Activated CD4-positive, alpha-beta T cell treated with anti-CD3 and anti-CD28 coated beads, Interleukin-2, Interleukin-6, amounts not matched to agents 100 ng/mL and 50 ng/mL, durations not matched to agents 16 hours and 8 hours (primary cell): ENCODE measurements at regions not wholly inside any gene's neighbourhood (a gene's known extent, or its start where the extent isn't known, plus 50 kb on each side); places are given as distances from the start of the nearest gene placed in this dataset.

Source experiments
- DNase-seq: peaks from one replicate; pipeline ENCODE4 v3.0.0-alpha.2; 2020

GRCh38 chr18:37985126-37985525, 419.5 kb upstream of the CELF4 start:
- DNase-seq, result no peak

- DNase-seq, result no peak
These were observed 415.0 kb upstream of the CELF4 start for GRCh38 chr18:37980556-37980955.

GRCh38 chr18:37975446-37975845, 409.8 kb upstream of the CELF4 start:
- no peak for DNase-seq

GRCh38 chr18:37967261-37967660, 401.7 kb upstream of the CELF4 start:
- DNase-seq, result no peak

- DNase-seq, result no peak
These were observed 400.0 kb upstream of the CELF4 start for GRCh38 chr18:37965572-37965970.

- DNase-seq, result no peak
These were observed 399.4 kb upstream of the CELF4 start for GRCh38 chr18:37964885-37965571.

DNA sequence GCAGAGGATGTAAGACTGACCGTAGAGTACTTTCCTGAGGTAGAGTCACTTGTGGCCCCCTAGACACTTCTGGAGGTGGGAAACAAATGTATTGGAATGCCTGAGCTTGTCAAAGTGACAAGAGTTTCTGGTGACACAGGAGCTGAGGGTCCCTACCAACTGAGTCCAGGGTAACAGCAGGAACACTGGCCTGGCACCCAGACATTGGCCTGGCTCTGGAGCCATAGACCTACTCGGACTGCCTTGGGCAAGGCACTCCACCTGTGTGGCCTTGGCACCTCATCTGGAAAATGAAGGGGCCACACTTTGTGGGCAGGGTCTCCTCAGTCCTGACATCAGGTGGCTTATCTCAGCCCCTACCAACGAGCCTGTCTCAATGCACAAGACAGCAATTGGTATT, 398.2 kb upstream of the CELF4 start:
- DNase-seq, result no peak

DNA sequence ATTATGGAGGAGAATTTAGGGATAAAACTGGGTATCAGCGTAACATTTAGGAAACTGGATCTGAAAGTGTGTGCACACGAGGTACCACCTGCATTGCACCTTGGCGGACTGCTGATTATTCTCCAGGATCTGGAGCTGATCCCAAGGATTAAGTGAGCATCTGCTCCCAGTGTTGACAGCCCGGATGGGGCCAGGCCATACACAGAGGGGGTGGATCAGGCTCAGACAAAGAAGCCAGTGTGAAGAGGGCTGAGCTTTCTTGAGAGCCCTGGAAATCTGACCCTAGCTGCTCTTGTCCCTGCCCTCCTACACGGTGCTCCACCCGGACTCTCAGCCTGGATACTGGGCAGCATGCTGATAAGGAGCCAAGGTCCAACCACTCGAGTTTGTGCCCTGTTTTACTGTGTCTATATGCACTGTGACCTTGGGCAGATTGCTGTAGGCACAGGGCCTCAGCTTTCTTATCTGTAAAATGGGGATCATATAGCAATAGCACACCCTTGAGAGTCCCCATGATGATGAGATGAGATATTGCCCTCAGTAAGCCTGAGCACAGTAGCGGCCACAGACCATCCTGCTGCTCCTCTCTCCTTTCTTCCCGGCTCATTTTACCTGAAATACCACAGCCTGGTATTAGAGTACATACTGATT, 396.8 kb upstream of the CELF4 start:
- DNase-seq, result no peak

- no peak for DNase-seq
These were observed 392.9 kb upstream of the CELF4 start for GRCh38 chr18:37958499-37958898.

DNA sequence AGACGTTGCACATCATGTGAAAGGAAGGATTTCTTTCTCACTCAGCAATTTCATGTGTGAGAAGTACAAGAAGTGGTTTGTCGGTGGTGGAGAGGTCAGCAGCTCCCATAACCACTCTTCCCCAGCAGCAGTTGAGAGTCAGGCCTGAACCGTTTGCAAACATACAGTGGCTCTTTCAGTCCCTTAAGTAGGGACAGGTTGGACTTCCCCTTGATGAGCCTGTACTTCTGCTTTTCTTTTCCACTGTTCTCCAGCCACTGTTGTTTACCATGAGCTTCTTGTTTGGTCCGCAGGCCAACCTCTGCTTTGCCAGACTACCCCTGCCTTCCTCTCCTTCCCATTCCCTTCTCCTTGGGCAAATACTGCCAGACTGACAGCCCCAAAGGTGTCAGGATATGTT, 391.3 kb upstream of the CELF4 start:
- no peak for DNase-seq

DNA sequence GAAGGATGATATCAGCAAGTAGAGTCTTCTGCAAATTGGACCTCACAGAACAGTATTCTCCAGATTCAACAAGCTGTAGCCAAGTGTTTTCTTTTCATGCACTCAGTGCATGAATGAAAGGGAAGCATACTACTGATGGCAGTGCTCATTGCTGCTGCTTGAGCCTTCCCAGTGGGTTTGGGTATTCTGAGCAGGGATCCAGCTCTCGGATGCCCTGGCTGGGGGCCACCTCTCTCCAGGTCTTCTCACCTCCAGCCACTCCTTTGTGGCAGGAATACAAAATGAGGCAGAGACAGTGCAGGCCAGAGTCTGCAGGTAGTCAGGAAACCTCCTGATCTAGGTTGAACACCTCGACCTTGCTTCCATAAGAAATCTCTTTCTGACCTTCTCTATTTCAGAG, 390.4 kb upstream of the CELF4 start:
- no peak for DNase-seq

DNA sequence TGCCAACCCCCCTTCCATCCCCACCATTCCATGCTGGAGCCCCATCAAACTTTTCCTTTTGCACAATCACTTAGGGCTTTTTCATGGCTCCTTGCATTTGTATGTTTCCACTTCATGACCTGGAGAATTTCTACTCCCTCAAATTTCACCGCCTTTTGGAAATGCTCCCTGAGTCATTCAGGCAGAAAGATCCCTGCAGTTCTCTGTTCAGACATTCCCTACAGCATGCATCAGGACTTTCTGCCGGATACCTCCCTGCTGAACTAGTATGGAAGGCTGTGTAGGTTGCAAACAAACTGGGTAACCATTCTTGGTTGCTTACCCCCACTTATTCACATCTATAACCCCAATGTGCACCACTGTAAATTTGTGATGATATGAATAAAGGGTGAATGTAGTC, 389.6 kb upstream of the CELF4 start:
- no peak for DNase-seq

DNA sequence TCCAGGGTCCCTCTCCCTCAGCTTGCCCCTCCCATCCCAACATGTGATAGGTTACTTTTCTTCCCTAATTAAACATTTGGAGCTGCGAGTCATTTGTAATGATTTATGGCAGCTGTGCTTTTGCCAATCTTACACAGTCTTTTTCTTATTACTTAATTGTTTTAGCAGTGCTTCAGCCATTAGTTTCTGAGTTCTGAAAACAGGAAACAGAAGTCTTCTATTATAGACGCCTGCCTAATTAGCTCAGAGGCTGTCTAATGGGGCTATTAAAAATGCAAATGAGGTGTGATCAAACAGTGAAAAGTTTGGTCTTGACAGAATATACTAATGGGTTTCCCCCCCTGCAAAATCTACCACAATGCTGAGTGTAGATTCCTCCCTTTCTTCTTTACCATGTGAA, 388.3 kb upstream of the CELF4 start:
- DNase-seq, result no peak

GRCh38 chr18:37948471-37948870, 382.9 kb upstream of the CELF4 start:
- no peak for DNase-seq

- no peak for DNase-seq
These were observed 380.7 kb upstream of the CELF4 start for GRCh38 chr18:37946324-37946723.

DNA sequence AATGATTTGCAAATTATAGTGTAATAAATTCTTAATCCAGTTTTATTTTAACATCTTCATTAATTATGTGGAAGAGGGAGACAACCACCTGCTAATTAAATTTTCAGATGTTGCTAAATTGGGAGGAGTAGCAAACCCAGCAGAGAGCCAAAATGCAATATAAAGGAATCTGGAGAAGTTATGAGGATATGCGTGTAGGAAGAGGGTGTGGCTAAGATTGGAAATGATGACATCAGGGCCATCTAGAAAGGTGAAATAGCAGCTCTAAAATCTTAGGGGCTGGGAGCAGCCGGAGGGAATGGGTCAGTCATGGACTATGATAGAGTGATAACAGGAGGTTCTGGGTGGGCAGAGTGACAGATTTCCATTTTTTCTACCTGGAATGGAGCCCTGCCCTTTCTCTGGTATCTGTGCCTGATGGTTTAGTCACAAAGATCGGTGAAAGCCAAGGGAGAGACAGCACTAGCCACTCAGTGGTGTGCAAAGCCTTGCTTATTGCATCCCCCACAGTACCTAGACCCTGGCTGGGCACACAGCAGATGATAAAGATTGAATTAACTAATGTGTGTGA, 379.2 kb upstream of the CELF4 start:
- no peak for DNase-seq

- DNase-seq, result no peak
These were observed 371.7 kb upstream of the CELF4 start for GRCh38 chr18:37937287-37937686.

GRCh38 chr18:37935086-37935485, 369.5 kb upstream of the CELF4 start:
- DNase-seq, result no peak

DNA sequence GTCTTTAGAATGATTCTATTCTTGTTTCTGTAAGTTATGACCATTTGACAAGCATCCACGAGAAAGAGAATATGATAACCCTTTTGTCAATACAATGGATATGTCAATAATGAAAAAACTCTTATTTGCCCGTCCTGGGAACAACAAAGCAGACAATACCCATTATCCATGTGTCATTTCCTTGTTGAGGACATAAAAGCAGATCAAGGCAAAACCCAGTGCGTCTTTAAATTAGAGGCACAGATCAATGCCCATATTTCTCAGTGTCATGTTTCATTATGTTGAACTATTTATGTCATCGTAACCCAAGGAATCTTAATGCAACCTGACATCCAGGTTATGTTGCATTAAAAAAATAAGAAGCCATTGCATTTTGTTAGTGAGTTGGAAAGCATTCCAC, 365.0 kb upstream of the CELF4 start:
- DNase-seq, result no peak

- DNase-seq, result no peak
These were observed 356.6 kb upstream of the CELF4 start for GRCh38 chr18:37922162-37922561.

GRCh38 chr18:37920865-37921264, 355.3 kb upstream of the CELF4 start:
- no peak for DNase-seq

DNA sequence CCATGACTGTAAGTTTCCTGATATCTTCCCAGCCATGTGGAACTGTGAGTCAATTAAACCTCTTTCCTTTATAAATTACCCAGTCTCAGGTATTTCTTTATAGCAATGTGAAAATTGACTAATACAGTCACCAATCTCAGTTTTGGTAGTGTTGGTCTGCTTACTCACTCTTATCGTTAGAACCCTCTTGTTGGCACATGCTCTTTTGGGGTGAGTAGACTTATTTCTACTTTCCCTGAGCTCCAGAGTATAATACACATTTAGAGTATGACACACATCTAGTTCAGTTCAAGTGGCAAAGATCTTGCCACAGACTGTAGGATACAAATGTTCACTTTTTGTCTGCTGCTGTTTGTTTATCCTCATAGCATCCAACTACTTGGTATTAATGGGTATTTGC, 347.5 kb upstream of the CELF4 start:
- DNase-seq, result no peak

GRCh38 chr18:37902344-37902743, 336.7 kb upstream of the CELF4 start:
- DNase-seq, result no peak

- DNase-seq, result no peak
These were observed 334.7 kb upstream of the CELF4 start for GRCh38 chr18:37900326-37900725.

GRCh38 chr18:37889963-37890362, 324.4 kb upstream of the CELF4 start:
- no peak for DNase-seq
